Endothelial cell of umbilical vein (primary cell): ENCODE measurements at regions not wholly inside any gene's neighbourhood (a gene's known extent, or its start where the extent isn't known, plus 50 kb on each side); places are given as distances from the start of the nearest gene placed in this dataset.

Experiments
- BruUV-seq: library from RNA; stranded (reverse); fragments of 400-500 nt; replicated peaks from 2 replicates; lab custom pipeline; 2021; lab: Mats Ljungman, UMichigan
- CTCF ChIA-PET: fragments of 300-600, 350-600 bp; sonication (Branson Sonifier 250); formaldehyde crosslinking; loops from one replicate; lab custom pipeline; 2021; ENCODE audit warnings: antibody characterized with exemption, inconsistent platforms; lab: Charles Lee
- POLR2A ChIA-PET: fragments of 300-600, 350-600 bp; sonication (Branson Sonifier 250); formaldehyde crosslinking; loops from one replicate; lab custom pipeline; 2021; ENCODE audit warnings: antibody characterized with exemption, inconsistent platforms; lab: Charles Lee
- DNase-seq: peaks from one replicate; pipeline ENCODE4 v3.0.0-alpha.2; 2011; ENCODE audit warnings: low read depth, low spot score
- FAIRE-seq: peaks from 2 replicates; lab custom pipeline; 2011; peaks lifted over from hg19 to GRCh38; lab: Jason Lieb, UNC
- H2AFZ ChIP-seq: 2 replicates; pipeline ENCODE4 v1.6.0; 2012; ENCODE audit warnings: low read depth, low read length, control low read depth, inconsistent platforms
- H3K27ac ChIP-seq: 2 replicates; pipeline ENCODE4 v1.5.1; 2011; ENCODE audit warnings: low read depth, mild to moderate bottlenecking, control low read depth, low read length, moderate library complexity; ENCODE audit not compliant: insufficient read depth
- H3K27me3 ChIP-seq, 2 experiments: 2 replicates each; pipeline versions ENCODE4 v1.6.0 to v1.6.1; 2011; ENCODE audit warnings: low read length in 2 of 2, mixed read lengths in 1 of 2; ENCODE audit not compliant: control insufficient read depth in 2 of 2, insufficient read depth in 2 of 2
- H3K36me3 ChIP-seq, 2 experiments: 2 replicates in 1 of 2; 3 replicates in 1 of 2; pipeline ENCODE4 v1.5.1; 2011; ENCODE audit warnings: low read length in 2 of 2, mild to moderate bottlenecking in 1 of 2, moderate library complexity in 1 of 2; ENCODE audit not compliant: control insufficient read depth in 2 of 2, insufficient read depth in 2 of 2; ENCODE audit errors: extremely low read depth in 1 of 2
- H3K4me1 ChIP-seq: 3 replicates; pipeline ENCODE4 v1.5.1; 2011; ENCODE audit warnings: mild to moderate bottlenecking, low read length; ENCODE audit not compliant: control insufficient read depth, insufficient read depth; ENCODE audit errors: extremely low read depth
- H3K4me2 ChIP-seq: 2 replicates; pipeline ENCODE4 v1.6.1; 2011; ENCODE audit warnings: low read length, control low read depth, mixed read lengths; ENCODE audit not compliant: insufficient read depth
- H3K4me3 ChIP-seq, 3 experiments: fragments of 200-600 bp in 1 of 3; sonication (generic), shearing (Covaris generic) in 1 of 3; replicated peaks in 1 of 3; 2 replicates each; pipeline ENCODE4 v1.5.1; 2011 to 2016; ENCODE audit warnings: control low read depth in 3 of 3, low read length in 3 of 3, mild to moderate bottlenecking in 2 of 3, inconsistent platforms in 1 of 3, low read depth in 1 of 3, moderate library complexity in 1 of 3; ENCODE audit not compliant: insufficient read depth in 1 of 3
- H3K79me2 ChIP-seq: 2 replicates; pipeline ENCODE4 v1.6.0; 2012; ENCODE audit warnings: low read length, inconsistent platforms; ENCODE audit not compliant: control insufficient read depth, insufficient read depth
- H3K9ac ChIP-seq: replicated peaks from 2 replicates; pipeline ENCODE3; 2011; ENCODE audit warnings: low read length, control low read depth; ENCODE audit not compliant: insufficient read depth; ENCODE audit errors: extremely low read depth
- H3K9me1 ChIP-seq: replicated peaks from 3 replicates; pipeline ENCODE4 v1.6.0; 2011; ENCODE audit warnings: mild to moderate bottlenecking, low read length; ENCODE audit not compliant: control insufficient read depth, insufficient read depth; ENCODE audit errors: extremely low read depth
- H3K9me3 ChIP-seq: replicated peaks from 2 replicates; pipeline ENCODE4 v1.5.1; 2012; ENCODE audit warnings: low read length, inconsistent platforms; ENCODE audit not compliant: control insufficient read depth, insufficient read depth
- H4K20me1 ChIP-seq: replicated peaks from 2 replicates; pipeline ENCODE3; 2011; ENCODE audit warnings: mild to moderate bottlenecking, low read length; ENCODE audit not compliant: control insufficient read depth, insufficient read depth; ENCODE audit errors: extremely low read depth
- CTCF ChIP-seq, 2 donors: IDR thresholded peaks; 1 replicate in 1 of 2; 2 replicates in 1 of 2; pipeline ENCODE4 v1.5.1; 2011; ENCODE audit warnings: low read length in 2 of 2, mild to moderate bottlenecking in 2 of 2, moderate library complexity in 2 of 2, control low read depth in 1 of 2, inconsistent platforms in 1 of 2, low read depth in 1 of 2; ENCODE audit not compliant: insufficient read depth in 1 of 2; ENCODE audit errors: extremely low read depth in 1 of 2
- EZH2 ChIP-seq: IDR thresholded peaks from 2 replicates; pipeline ENCODE4 v1.6.1; 2012; ENCODE audit warnings: borderline replicate concordance, low read depth, mild to moderate bottlenecking, moderate library complexity, low read length, inconsistent platforms; ENCODE audit not compliant: severe bottlenecking
- FOS ChIP-seq: IDR thresholded peaks from 2 replicates; pipeline ENCODE4 v1.6.1; 2011; ENCODE audit warnings: mild to moderate bottlenecking, low read length, moderate library complexity, borderline replicate concordance; ENCODE audit not compliant: insufficient read depth
- GATA2 ChIP-seq: IDR thresholded peaks from 2 replicates; pipeline ENCODE4 v1.7.0; 2011; ENCODE audit warnings: low read depth, mild to moderate bottlenecking, moderate library complexity, mixed read lengths, low read length; ENCODE audit not compliant: insufficient read length, insufficient read depth
- JUN ChIP-seq: IDR thresholded peaks from 2 replicates; pipeline ENCODE4 v1.6.1; 2011; ENCODE audit warnings: borderline replicate concordance, low read depth; ENCODE audit not compliant: insufficient read length, insufficient read depth
- MAX ChIP-seq: IDR thresholded peaks from 2 replicates; pipeline ENCODE4 v1.6.1; 2011; ENCODE audit not compliant: insufficient read depth, insufficient read length
- MYC ChIP-seq: IDR thresholded peaks from one replicate; pipeline ENCODE4 v1.6.1; 2011; ENCODE audit warnings: mild to moderate bottlenecking, low read depth, low read length
- POLR2A ChIP-seq: IDR thresholded peaks from 2 replicates; pipeline ENCODE4 v1.6.1; 2012; ENCODE audit warnings: low read depth, mild to moderate bottlenecking, control low read depth, low read length
- POLR2AphosphoS5 ChIP-seq: IDR thresholded peaks from 2 replicates; pipeline ENCODE4 v1.6.1; 2012; ENCODE audit warnings: low read depth, mild to moderate bottlenecking, control low read depth, low read length, moderate library complexity; ENCODE audit not compliant: insufficient read depth
- dilution Hi-C: fragments of 300-500 bp; cut with MboI; formaldehyde crosslinking; loops from one replicate; pipeline ENCODE4 v1.15.0; 2019; ENCODE audit warnings: low sequenced_read_pairs; ENCODE audit not compliant: extremely low pct_ligation_motif_present
- intact Hi-C: fragments of 100-400 bp; cut with micrococcal nuclease; formaldehyde crosslinking; loops from one replicate; pipeline ENCODE4 v1.10.0; 2022

- no peak for DNase-seq
Observed at GRCh38 chr4:13783800-13784411, 156.4 kb upstream of the BOD1L1 start.

More at GRCh38 chr4:13783800-13784411, 156.4 kb upstream of the BOD1L1 start:
- H3K4me1 ChIP-seq = no peaks in the 10 kb centered on the region
- intact Hi-C loops (no loop called here), dilution Hi-C loops (no loop called here)
- TF ChIP-seq EZH2 (no peak), MAX (no peak), POLR2AphosphoS5 (no peak), GATA2 (no peak), JUN (no peak), MYC (no peak), POLR2A (no peak), CTCF (IDR thresholded peaks at IDR 0.05; ENCODE audit: extremely low read depth in 1 of 2, insufficient read depth in 1 of 2, low read depth in 1 of 2, low read length in 2 of 2) (no peak), FOS (no peak)
- no peak overlapping the region for H3K4me3 ChIP-seq
- H2AFZ ChIP-seq = no peak overlapping the region
- H3K79me2 ChIP-seq = no peaks in the 10 kb centered on the region
- H3K27ac ChIP-seq = no peak overlapping the region
- no peak for FAIRE-seq
- no peaks in the 10 kb centered on the region for H3K9me1 ChIP-seq
- H4K20me1 ChIP-seq = no peaks in the 10 kb centered on the region
- no peaks in the 10 kb centered on the region for H3K9me3 ChIP-seq
- ChIA-PET POLR2A (no interaction called here), CTCF (no interaction called here)
- no peak overlapping the region for H3K4me2 ChIP-seq
- no peaks in the 10 kb centered on the region for H3K27me3 ChIP-seq
- no TSS peak for BruUV-seq
- no peak overlapping the region for H3K9ac ChIP-seq
- no peaks in the 10 kb centered on the region for H3K36me3 ChIP-seq
